KMS-11 (cell line): ENCODE measurements at regions not wholly inside any gene's neighbourhood (a gene's known extent, or its start where the extent isn't known, plus 50 kb on each side); places are given as distances from the start of the nearest gene placed in this dataset.

Source experiments
- H2AFZ ChIP-seq: fragments of 200-600 bp; sonication (generic); 2 replicates; pipeline ENCODE4 v1.6.1; 2016; ENCODE audit warnings: antibody characterized with exemption, mixed run types, low read depth
- H3K27ac ChIP-seq: fragments of 200-600 bp; sonication (generic); 2 replicates; pipeline ENCODE4 v1.6.1; 2016; ENCODE audit warnings: mild to moderate bottlenecking, mixed run types
- H3K27me3 ChIP-seq: fragments of 200-600 bp; sonication (generic); 2 replicates; pipeline ENCODE4 v1.6.1; 2017; ENCODE audit warnings: mild to moderate bottlenecking, low read depth, mixed run types, moderate library complexity; ENCODE audit not compliant: insufficient read depth
- H3K36me3 ChIP-seq: fragments of 200-600 bp; sonication (generic); 2 replicates; pipeline ENCODE4 v1.6.1; 2017; ENCODE audit warnings: mild to moderate bottlenecking, mixed run types; ENCODE audit not compliant: insufficient read depth
- H3K4me1 ChIP-seq: fragments of 200-600 bp; sonication (generic); 2 replicates; pipeline ENCODE4 v1.6.1; 2016; ENCODE audit warnings: mild to moderate bottlenecking, low read depth, mixed run types; ENCODE audit not compliant: poor library complexity, severe bottlenecking
- H3K4me2 ChIP-seq: fragments of 200-600 bp; sonication (generic); 2 replicates; pipeline ENCODE4 v1.7.0; 2016; ENCODE audit warnings: mild to moderate bottlenecking, mixed run types
- H3K4me3 ChIP-seq: fragments of 200-600 bp; sonication (generic); IDR thresholded peaks from 2 replicates; pipeline ENCODE4 v1.6.1; 2017; ENCODE audit warnings: low read depth, low read length, mixed read lengths; ENCODE audit not compliant: insufficient read depth
- H3K79me2 ChIP-seq: fragments of 200-600 bp; sonication (generic); 2 replicates; pipeline ENCODE4 v1.6.1; 2016; ENCODE audit warnings: low read depth, mixed run types; ENCODE audit not compliant: insufficient read depth
- H3K9ac ChIP-seq: fragments of 200-600 bp; sonication (generic); 2 replicates; pipeline ENCODE4 v1.6.1; 2016; ENCODE audit warnings: mild to moderate bottlenecking, mixed run types
- H4K20me1 ChIP-seq: fragments of 200-600 bp; sonication (generic); 2 replicates; pipeline ENCODE4 v1.6.1; 2016; ENCODE audit warnings: mild to moderate bottlenecking, mixed run types; ENCODE audit not compliant: insufficient read depth
- CTCF ChIP-seq: fragments of 200-600 bp; sonication (generic); conservative IDR thresholded peaks from 2 replicates; pipeline ENCODE4 v1.6.1; 2017; ENCODE audit warnings: low read depth, mild to moderate bottlenecking, antibody characterized with exemption, low read length, moderate library complexity, mixed read lengths

- no peaks in the 10 kb centered on the region for H4K20me1 ChIP-seq
- H2AFZ ChIP-seq = no peak overlapping the region
- H3K27ac ChIP-seq = no peak overlapping the region
- H3K36me3 ChIP-seq = no peaks in the 10 kb centered on the region
- no peak overlapping the region for H3K4me3 ChIP-seq
- H3K4me1 ChIP-seq = no peaks in the 10 kb centered on the region
- no peaks in the 10 kb centered on the region for H3K79me2 ChIP-seq
- no peak overlapping the region for H3K4me2 ChIP-seq
- no peak overlapping the region for H3K9ac ChIP-seq
- no peaks in the 10 kb centered on the region for H3K27me3 ChIP-seq
- TF ChIP-seq CTCF = no peak
Observed at GRCh38 chr7:145957160-145957890, 159.3 kb upstream of the CNTNAP2 start.

- Histone ChIP-seq H3K36me3 (no peaks in the 10 kb centered on the region), H4K20me1 (no peaks in the 10 kb centered on the region), H3K4me2 (no peak overlapping the region), H3K27ac (no peak overlapping the region), H3K79me2 (no peaks in the 10 kb centered on the region), H3K27me3 (no peaks in the 10 kb centered on the region), H3K4me1 (no peaks in the 10 kb centered on the region), H2AFZ (no peak overlapping the region), H3K9ac (no peak overlapping the region), H3K4me3 (no peak overlapping the region)
- TF ChIP-seq CTCF = no peak
Observed at GRCh38 chr7:145951566-145951965, 165.0 kb upstream of the CNTNAP2 start.

GRCh38 chr7:145928937-145929336 lies 187.7 kb upstream of the CNTNAP2 start:
- Histone ChIP-seq H3K4me1 (no peaks in the 10 kb centered on the region), H3K4me2 (no peak overlapping the region), H3K36me3 (no peaks in the 10 kb centered on the region), H3K79me2 (no peaks in the 10 kb centered on the region), H3K27ac (no peak overlapping the region), H3K9ac (no peak overlapping the region), H3K4me3 (no peak overlapping the region), H2AFZ (no peak overlapping the region), H3K27me3 (no peaks in the 10 kb centered on the region), H4K20me1 (no peaks in the 10 kb centered on the region)
- no peak for TF ChIP-seq CTCF

DNA sequence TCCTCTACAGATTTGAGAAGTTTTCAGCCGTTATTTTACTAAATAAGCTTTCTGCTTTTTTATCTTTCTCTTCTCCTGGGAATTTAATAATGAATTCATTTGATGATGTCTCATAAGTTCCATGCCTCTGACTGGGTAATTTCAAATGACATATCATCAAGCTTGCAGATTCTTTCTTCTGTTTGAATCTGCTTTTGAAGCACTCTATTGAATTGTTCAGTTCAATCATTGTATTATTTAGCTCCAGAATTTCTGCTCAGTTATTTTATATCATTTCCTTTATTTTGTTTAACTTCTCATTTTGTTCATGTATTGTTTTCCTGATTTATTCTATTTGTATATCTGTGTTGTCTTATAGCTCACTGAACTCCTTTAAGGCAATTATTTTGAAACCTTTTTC lies 196.9 kb upstream of the CNTNAP2 start:
- H3K4me1 ChIP-seq = no peaks in the 10 kb centered on the region
- no peaks in the 10 kb centered on the region for H4K20me1 ChIP-seq
- TF ChIP-seq CTCF = no peak
- no peak overlapping the region for H3K4me3 ChIP-seq
- no peak overlapping the region for H3K27ac ChIP-seq
- H2AFZ ChIP-seq = no peak overlapping the region
- no peaks in the 10 kb centered on the region for H3K36me3 ChIP-seq
- H3K27me3 ChIP-seq = no peaks in the 10 kb centered on the region
- H3K9ac ChIP-seq = no peak overlapping the region
- no peaks in the 10 kb centered on the region for H3K79me2 ChIP-seq
- H3K4me2 ChIP-seq = no peak overlapping the region
